Vagina (tissue), 2 donors: ENCODE measurements at regions not wholly inside any gene's neighbourhood (a gene's known extent, or its start where the extent isn't known, plus 50 kb on each side); places are given as distances from the start of the nearest gene placed in this dataset.

ENCODE experiments used
- POLR2A ChIP-seq, 2 donors: fragments of 450-650 bp; IDR thresholded peaks; one replicate each; pipeline ENCODE4 v1.6.1; 2017; ENCODE audit warnings: antibody characterized with exemption in 2 of 2, mild to moderate bottlenecking in 2 of 2, moderate library complexity in 2 of 2
- TF ChIP-seq, protein P1 (sequence below), 3 experiments: fragments of 450-650 bp in 2 of 3; fragments of 200-600 bp in 1 of 3; sonication (generic) in 1 of 3; IDR thresholded peaks; one replicate each; pipeline ENCODE4 v1.5.1; 2017 to 2019; ENCODE audit warnings: antibody characterized with exemption in 3 of 3, mild to moderate bottlenecking in 2 of 3, moderate library complexity in 2 of 3

- TF ChIP-seq, protein P1, sequence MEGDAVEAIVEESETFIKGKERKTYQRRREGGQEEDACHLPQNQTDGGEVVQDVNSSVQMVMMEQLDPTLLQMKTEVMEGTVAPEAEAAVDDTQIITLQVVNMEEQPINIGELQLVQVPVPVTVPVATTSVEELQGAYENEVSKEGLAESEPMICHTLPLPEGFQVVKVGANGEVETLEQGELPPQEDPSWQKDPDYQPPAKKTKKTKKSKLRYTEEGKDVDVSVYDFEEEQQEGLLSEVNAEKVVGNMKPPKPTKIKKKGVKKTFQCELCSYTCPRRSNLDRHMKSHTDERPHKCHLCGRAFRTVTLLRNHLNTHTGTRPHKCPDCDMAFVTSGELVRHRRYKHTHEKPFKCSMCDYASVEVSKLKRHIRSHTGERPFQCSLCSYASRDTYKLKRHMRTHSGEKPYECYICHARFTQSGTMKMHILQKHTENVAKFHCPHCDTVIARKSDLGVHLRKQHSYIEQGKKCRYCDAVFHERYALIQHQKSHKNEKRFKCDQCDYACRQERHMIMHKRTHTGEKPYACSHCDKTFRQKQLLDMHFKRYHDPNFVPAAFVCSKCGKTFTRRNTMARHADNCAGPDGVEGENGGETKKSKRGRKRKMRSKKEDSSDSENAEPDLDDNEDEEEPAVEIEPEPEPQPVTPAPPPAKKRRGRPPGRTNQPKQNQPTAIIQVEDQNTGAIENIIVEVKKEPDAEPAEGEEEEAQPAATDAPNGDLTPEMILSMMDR (IDR thresholded peaks at IDR 0.05): no peak
- TF ChIP-seq POLR2A (IDR thresholded peaks at IDR 0.05): no peak
Observed at GRCh38 chr10:64558094-64558835, 1037.1 kb downstream of the REEP3 start.
